Activated naive CD4-positive, alpha-beta T cell treated with anti-CD3 and anti-CD28 coated beads for 36 hours (primary cell): ENCODE measurements at regions not wholly inside any gene's neighbourhood (a gene's known extent, or its start where the extent isn't known, plus 50 kb on each side); places are given as distances from the start of the nearest gene placed in this dataset.
"Not testable (repeated sequence)": the region's sequence is repeated elsewhere in the genome, so short reads cannot be mapped to it uniquely, and the experiment has no call there.

Experiments used
- CTCF ChIA-PET: fragments of 350-600 bp; sonication (Branson Sonifier 250); formaldehyde crosslinking; loops from one replicate; lab custom pipeline; 2021; ENCODE audit warnings: antibody characterized with exemption; lab: Charles Lee
- DNase-seq: peaks from one replicate; pipeline ENCODE4 v3.0.0-alpha.2; 2020
- H3K27ac Mint-ChIP-seq: one replicate; pipeline ENCODE4 v1.8.0; 2021; ENCODE audit warnings: mild to moderate bottlenecking, mixed read lengths
- H3K27me3 Mint-ChIP-seq: one replicate; pipeline ENCODE4 v1.8.0; 2021; ENCODE audit warnings: low read depth, mixed read lengths
- H3K36me3 Mint-ChIP-seq: one replicate; pipeline ENCODE4 v1.8.0; 2021; ENCODE audit warnings: low read depth, mixed read lengths
- H3K4me1 Mint-ChIP-seq: one replicate; pipeline ENCODE4 v1.8.0; 2021; ENCODE audit warnings: low read depth, mixed read lengths
- H3K4me3 Mint-ChIP-seq: one replicate; pipeline ENCODE4 v1.8.0; 2021; ENCODE audit warnings: mild to moderate bottlenecking, moderate library complexity, mixed read lengths
- H3K9me3 Mint-ChIP-seq: one replicate; pipeline ENCODE4 v1.8.0; 2021; ENCODE audit warnings: mixed read lengths
- intact Hi-C: fragments of 100-400 bp; cut with micrococcal nuclease; formaldehyde crosslinking; loops from one replicate; pipeline ENCODE4 v1.15.1; 2023

- H3K36me3 Mint-ChIP-seq, H3K9me3 Mint-ChIP-seq, intact Hi-C loops, H3K27ac Mint-ChIP-seq, CTCF ChIA-PET, DNase-seq, H3K4me3 Mint-ChIP-seq, H3K27me3 Mint-ChIP-seq, H3K4me1 Mint-ChIP-seq: not testable (repeated sequence)
These were observed 208.2 kb upstream of the NEBL start for GRCh38 chr10:21105331-21105730.

- intact Hi-C loops = no loop called here
- no peak overlapping the region for H3K4me3 Mint-ChIP-seq
- no peaks in the 10 kb centered on the region for H3K36me3 Mint-ChIP-seq
- CTCF ChIA-PET = no interaction called here
- no peaks in the 10 kb centered on the region for H3K27me3 Mint-ChIP-seq
- H3K4me1 Mint-ChIP-seq = peaks cover 4% of the 10 kb centered on the region
- H3K27ac Mint-ChIP-seq = no peak overlapping the region
- DNase-seq = no peak
- peaks cover 4% of the 10 kb centered on the region for H3K9me3 Mint-ChIP-seq
These were observed 203.9 kb upstream of the NEBL start for GRCh38 chr10:21100871-21101514.

- Mint-ChIP-seq H3K4me3 (no peak overlapping the region), H3K9me3 (peaks cover 1% of the 10 kb centered on the region), H3K36me3 (no peaks in the 10 kb centered on the region), H3K4me1 (peaks cover 4% of the 10 kb centered on the region), H3K27me3 (no peaks in the 10 kb centered on the region), H3K27ac (no peak overlapping the region)
- CTCF ChIA-PET = no interaction called here
- intact Hi-C loops = no loop called here
- DNase-seq = no peak
These were observed 203.1 kb upstream of the NEBL start for GRCh38 chr10:21100190-21100589.

GRCh38 chr10:21099291-21100062 lies 202.4 kb upstream of the NEBL start:
- no peak overlapping the region for H3K4me3 Mint-ChIP-seq

GRCh38 chr10:21097926-21098355 lies 200.8 kb upstream of the NEBL start:
- intact Hi-C loops = no loop called here
- H3K4me1 Mint-ChIP-seq = peaks cover 4% of the 10 kb centered on the region
- no peak for DNase-seq
- H3K4me3 Mint-ChIP-seq = no peak overlapping the region
- H3K27ac Mint-ChIP-seq = no peak overlapping the region
- peaks cover 1% of the 10 kb centered on the region for H3K9me3 Mint-ChIP-seq
- H3K36me3 Mint-ChIP-seq = no peaks in the 10 kb centered on the region
- H3K27me3 Mint-ChIP-seq = no peaks in the 10 kb centered on the region
- CTCF ChIA-PET = no interaction called here

More at GRCh38 chr10:21099291-21100062, 202.4 kb upstream of the NEBL start:
- no peaks in the 10 kb centered on the region for H3K27me3 Mint-ChIP-seq
- H3K36me3 Mint-ChIP-seq = no peaks in the 10 kb centered on the region
- DNase-seq = no peak
- H3K9me3 Mint-ChIP-seq = peaks cover 1% of the 10 kb centered on the region
- H3K27ac Mint-ChIP-seq = no peak overlapping the region
- CTCF ChIA-PET = no interaction called here
- H3K4me1 Mint-ChIP-seq = peaks cover 4% of the 10 kb centered on the region
- intact Hi-C loops = no loop called here

- H3K9me3 Mint-ChIP-seq = peaks cover 1% of the 10 kb centered on the region
- peaks cover 4% of the 10 kb centered on the region for H3K4me1 Mint-ChIP-seq
- DNase-seq = no peak
- no peak overlapping the region for H3K4me3 Mint-ChIP-seq
- CTCF ChIA-PET = no interaction called here
- intact Hi-C loops = no loop called here
- no peaks in the 10 kb centered on the region for H3K36me3 Mint-ChIP-seq
- H3K27ac Mint-ChIP-seq = no peak overlapping the region
- H3K27me3 Mint-ChIP-seq = no peaks in the 10 kb centered on the region
These were observed 198.5 kb upstream of the NEBL start for GRCh38 chr10:21095494-21096055.

- H3K36me3 Mint-ChIP-seq = no peaks in the 10 kb centered on the region
- no peak overlapping the region for H3K4me3 Mint-ChIP-seq
- H3K27ac Mint-ChIP-seq = no peak overlapping the region
- intact Hi-C loops = no loop called here
- H3K4me1 Mint-ChIP-seq = peaks cover 1% of the 10 kb centered on the region
- no peaks in the 10 kb centered on the region for H3K27me3 Mint-ChIP-seq
- H3K9me3 Mint-ChIP-seq = peaks cover 1% of the 10 kb centered on the region
- DNase-seq = no peak
- CTCF ChIA-PET = no interaction called here
These were observed 198.0 kb upstream of the NEBL start for GRCh38 chr10:21095073-21095472.

- H3K27ac Mint-ChIP-seq = no peak overlapping the region
- CTCF ChIA-PET = no interaction called here
- H3K36me3 Mint-ChIP-seq = no peaks in the 10 kb centered on the region
- no peak overlapping the region for H3K4me3 Mint-ChIP-seq
- intact Hi-C loops = no loop called here
- DNase-seq = no peak
- H3K4me1 Mint-ChIP-seq = no peaks in the 10 kb centered on the region
- H3K9me3 Mint-ChIP-seq = no peaks in the 10 kb centered on the region
- peaks cover 3% of the 10 kb centered on the region for H3K27me3 Mint-ChIP-seq
These were observed 195.8 kb upstream of the NEBL start for GRCh38 chr10:21092683-21093524.

GRCh38 chr10:21090609-21091082 lies 193.5 kb upstream of the NEBL start:
- CTCF ChIA-PET = no interaction called here
- H3K4me1 Mint-ChIP-seq = no peaks in the 10 kb centered on the region
- intact Hi-C loops = no loop called here

GRCh38 chr10:21087476-21087875 lies 190.4 kb upstream of the NEBL start:
- CTCF ChIA-PET = no interaction called here
- no peaks in the 10 kb centered on the region for H3K9me3 Mint-ChIP-seq
- DNase-seq = no peak
- H3K36me3 Mint-ChIP-seq = no peaks in the 10 kb centered on the region
- no peaks in the 10 kb centered on the region for H3K4me1 Mint-ChIP-seq
- H3K27ac Mint-ChIP-seq = no peak overlapping the region
- H3K4me3 Mint-ChIP-seq = no peak overlapping the region
- H3K27me3 Mint-ChIP-seq = peaks cover 3% of the 10 kb centered on the region
- intact Hi-C loops = no loop called here

More at GRCh38 chr10:21090609-21091082, 193.5 kb upstream of the NEBL start:
- Mint-ChIP-seq H3K27ac (no peak overlapping the region), H3K36me3 (no peaks in the 10 kb centered on the region), H3K4me3 (no peak overlapping the region), H3K9me3 (no peaks in the 10 kb centered on the region), H3K27me3 (peaks cover 3% of the 10 kb centered on the region)
- no peak for DNase-seq

- DNase-seq = no peak
- Mint-ChIP-seq H3K27ac (no peak overlapping the region), H3K4me1 (no peaks in the 10 kb centered on the region), H3K4me3 (no peak overlapping the region), H3K27me3 (peaks cover 3% of the 10 kb centered on the region), H3K9me3 (no peaks in the 10 kb centered on the region), H3K36me3 (no peaks in the 10 kb centered on the region)
- intact Hi-C loops = no loop called here
- CTCF ChIA-PET = no interaction called here
These were observed 187.6 kb upstream of the NEBL start for GRCh38 chr10:21084700-21085099.

- CTCF ChIA-PET = no interaction called here
- intact Hi-C loops = no loop called here
- no peaks in the 10 kb centered on the region for H3K36me3 Mint-ChIP-seq
- no peak for DNase-seq
- H3K4me1 Mint-ChIP-seq = no peaks in the 10 kb centered on the region
- H3K27me3 Mint-ChIP-seq = peaks cover 4% of the 10 kb centered on the region
- H3K9me3 Mint-ChIP-seq = no peaks in the 10 kb centered on the region
- H3K4me3 Mint-ChIP-seq = no peak overlapping the region
- H3K27ac Mint-ChIP-seq = no peak overlapping the region
These were observed 186.8 kb upstream of the NEBL start for GRCh38 chr10:21083861-21084260.
